HG03354 (cell line): ENCODE measurements at regions not wholly inside any gene's neighbourhood (a gene's known extent, or its start where the extent isn't known, plus 50 kb on each side); places are given as distances from the start of the nearest gene placed in this dataset.

Experiments used
- ATAC-seq: cut with Tn5 transposase; IDR thresholded peaks from one replicate; pipeline ENCODE4 v1.9.1; 2021; ENCODE audit warnings: mild to moderate bottlenecking; ENCODE audit not compliant: unreplicated experiment, poor library complexity, severe bottlenecking

DNA sequence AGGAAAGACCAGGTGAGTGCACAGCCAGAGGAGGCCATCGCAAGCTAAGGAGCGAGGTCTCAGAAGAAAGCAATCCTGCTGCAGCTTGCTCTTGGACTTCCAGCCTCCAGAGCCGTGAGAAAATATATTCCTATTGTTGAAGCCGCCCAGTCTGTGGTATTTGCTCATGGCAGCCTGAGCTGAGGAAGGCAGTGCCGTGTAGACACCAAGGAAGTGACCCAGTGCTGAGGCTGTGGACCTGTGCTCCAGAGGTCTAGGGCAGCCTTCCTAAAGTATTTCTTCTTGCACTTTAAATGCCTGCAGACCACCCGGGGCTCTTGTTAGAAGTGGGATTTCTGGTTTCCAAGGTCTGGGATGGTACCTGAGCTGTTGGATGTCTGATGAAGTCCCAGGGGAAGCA, 158.5 kb upstream of the KL start:
- ATAC-seq: no peak

DNA sequence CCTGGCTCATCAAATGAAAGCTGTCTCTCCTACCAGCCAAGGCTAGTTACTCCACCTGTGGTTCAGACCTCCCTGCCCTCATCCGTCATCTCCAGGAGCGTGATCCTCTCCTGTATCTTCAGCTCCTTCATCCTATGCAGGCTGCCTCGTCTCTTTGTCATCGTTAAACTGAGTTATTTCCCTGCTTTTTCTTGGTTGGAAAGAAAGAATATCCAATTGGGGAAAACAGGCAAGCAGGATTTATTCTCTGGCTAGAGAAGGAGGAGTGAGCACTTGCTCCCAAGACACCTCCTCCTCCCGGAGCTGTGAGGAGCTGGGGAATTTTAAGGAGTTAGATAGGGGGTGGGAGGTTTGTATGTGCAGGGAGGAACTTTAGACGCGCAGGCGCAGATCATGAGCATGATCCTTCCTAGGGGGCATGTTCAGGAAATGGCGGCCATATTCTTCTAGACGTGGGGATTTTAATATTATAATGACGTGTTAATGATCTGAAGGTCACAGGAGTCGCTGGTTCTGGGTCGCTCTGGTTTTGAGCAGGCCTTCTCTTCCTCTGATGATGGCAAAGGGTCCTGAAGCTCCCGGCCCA, 156.4 kb upstream of the KL start:
- ATAC-seq: no peak

DNA sequence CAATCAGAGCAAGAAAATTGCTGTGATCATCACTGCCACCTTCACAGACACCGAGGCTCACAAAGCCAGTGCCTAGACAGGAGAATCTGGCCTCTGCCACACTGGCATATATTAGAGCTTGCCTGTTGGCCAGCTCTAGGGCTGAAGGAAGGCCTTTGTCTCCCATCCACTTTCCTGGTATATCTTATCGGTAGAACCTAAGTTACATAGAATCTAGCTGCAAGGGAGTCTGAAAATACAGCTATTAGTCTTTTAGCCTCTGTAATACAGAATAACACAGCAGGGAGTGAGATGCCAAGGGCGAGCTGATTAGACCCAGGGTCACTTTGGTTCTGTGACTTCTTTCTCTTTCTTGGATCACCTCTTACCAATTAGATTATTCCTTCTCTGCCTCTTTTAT, 154.9 kb upstream of the KL start:
- ATAC-seq: no peak

DNA sequence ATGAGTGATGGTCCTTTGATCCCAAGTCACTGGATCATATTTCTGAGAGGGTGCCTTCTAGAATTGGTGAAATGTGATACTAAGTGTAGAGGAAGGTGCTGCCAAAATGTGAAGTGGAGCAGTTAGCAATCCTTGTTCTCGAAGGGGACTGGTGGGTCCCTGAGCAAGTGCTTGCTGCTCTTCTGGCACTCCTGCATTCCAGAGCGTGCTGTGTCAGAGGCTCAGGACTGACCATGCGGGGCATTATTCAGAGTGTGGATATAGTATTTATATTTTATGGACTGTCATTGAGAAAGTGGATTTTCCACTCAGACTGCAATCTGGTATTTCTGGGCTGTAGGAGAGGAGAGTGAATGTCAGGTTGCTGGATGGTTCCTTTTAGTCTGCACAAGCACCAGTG, 152.6 kb upstream of the KL start:
- no peak for ATAC-seq

DNA sequence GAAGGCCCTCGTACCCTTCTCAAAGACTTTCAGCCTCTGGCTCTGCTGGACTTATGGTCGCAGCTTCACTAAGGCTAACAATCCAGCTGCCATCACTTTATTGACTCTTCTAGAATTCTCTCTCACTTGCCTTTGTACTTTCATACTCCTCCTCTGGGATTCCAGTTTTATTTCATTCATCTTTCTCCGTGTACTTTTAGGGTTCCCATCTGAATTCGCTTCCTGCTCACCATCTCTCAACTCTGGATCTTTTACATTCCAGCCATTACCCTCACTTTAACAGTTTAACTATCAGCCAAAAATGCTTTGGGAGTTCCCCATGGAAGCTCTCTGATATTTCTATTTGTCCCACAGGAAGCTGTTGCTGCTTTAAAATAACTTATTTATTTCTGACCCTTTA, 149.3 kb upstream of the KL start:
- no peak for ATAC-seq

DNA sequence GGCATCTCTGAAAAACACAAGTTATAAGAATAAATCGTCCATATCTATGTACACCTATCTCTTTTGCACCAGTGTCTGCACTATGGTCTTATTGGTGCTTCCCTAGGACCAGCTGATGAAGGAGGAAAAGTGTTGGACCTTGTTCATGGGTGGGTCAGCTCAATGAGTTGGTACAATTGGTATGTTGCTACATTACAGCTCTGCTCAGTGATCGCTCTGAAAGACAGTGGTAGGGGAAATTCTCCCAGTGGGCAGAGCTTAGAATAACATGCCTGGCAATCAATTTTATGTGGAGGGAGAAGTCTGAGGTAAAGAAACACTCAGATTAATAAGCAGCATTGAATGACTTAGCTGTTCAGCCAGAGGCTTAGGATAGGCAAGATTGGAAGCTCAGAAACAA, 138.7 kb upstream of the KL start:
- no peak for ATAC-seq

DNA sequence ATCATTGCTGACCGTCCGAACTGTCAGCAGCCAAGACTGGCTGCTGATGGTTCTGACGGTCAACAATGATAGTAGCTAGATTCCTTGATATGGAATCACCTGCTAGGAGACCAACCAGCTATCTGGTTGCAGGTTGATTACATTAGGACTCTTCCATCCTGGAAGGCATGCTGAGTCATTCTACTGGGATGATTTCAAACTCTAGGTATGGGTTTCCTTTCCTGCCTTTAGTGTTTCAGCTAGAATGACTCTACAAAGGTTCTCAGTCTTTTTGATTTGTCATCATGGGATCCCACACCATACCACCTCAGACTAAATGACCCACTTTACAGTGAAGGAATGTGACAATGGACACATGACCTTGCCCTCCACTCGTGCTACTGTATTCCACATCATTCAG, 138.1 kb upstream of the KL start:
- ATAC-seq: no peak

DNA sequence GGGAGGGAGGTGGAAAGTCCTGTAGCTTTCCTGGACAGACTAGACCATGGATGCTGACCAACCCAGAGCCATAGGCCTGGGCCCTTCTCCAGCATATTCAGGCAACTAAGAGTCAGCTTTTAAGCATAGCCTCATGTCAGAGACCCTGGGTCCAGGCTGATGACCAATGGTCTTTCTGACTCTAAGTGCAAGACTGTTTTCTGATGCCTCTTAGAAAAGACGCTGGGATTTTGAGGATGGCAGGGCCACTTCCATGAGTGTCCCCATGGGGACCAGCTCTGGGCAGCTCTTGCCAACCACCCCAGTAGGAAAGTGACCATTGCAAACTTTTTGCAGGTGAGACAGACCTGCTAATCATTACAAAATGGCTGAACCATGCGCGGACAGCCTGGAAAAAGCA, 135.6 kb upstream of the KL start:
- no peak for ATAC-seq

DNA sequence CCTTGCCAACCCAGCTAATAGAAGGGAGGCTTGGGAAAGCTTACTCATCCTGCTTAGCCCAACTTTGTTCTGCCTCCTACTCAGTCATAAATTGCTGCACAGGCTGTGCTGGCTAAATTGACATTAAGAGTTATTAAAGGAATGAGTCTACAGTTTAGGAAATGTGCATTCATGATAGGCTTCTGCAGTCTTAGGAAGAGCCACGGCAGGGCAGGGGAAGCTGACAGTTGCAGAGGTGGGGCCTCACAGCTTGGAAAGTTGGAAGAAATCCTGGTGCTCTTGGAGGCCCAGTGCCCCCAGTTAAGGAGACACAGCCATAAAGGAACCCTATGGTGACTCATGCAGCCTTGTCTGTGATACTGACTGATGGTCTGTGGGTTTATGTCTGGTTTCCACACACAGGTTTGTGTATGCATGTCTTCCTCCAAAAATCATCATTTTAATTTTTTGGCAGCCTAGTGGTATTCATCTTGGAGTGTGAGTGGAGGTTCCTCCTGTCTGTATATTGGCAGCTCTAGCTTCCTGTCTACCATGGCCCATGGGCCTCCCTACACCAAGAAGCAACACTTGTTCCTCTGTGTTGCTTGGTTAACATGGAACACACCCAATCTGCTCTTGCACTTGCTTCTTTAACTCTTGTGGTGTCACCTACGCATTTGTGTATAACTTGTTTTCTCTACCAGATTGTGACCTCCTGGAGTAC, 135.0 kb upstream of the KL start:
- ATAC-seq: no peak

DNA sequence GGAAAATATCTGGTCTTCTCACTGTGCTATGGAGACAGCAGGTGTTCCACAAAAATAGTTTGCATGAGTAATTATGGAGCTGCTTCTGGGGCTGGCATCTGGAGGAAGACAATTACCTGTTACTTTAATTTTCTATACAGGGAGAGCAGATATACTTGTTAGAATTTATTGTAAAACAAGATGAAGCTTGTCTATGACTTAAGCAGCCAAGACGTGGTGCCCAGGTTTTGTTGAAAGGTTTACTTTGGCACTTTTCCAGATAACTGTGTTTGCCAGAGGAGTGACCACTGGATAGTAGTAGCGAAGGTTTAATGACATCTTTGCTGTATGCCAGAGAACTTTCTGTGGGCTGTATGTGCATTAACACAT, 134.5 kb upstream of the KL start:
- ATAC-seq: no peak

DNA sequence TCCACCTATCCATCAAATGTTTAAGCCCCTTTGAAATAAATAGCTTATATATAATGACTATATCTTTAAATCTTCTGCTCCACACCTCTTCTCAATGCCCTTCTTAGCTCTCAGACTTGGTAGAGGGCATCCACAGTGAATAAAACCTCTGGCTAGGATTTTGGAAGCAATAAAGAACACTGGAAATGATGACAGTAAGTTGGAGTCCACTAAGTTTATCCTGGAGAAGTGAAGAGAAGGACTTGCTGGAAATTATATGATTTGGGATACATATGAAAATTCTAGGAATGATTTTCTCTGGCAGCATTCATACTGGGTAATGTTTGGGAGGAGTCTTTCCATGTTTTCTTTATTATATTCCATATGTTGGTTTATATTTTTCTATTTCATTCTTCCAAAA, 133.5 kb upstream of the KL start:
- ATAC-seq: no peak

DNA sequence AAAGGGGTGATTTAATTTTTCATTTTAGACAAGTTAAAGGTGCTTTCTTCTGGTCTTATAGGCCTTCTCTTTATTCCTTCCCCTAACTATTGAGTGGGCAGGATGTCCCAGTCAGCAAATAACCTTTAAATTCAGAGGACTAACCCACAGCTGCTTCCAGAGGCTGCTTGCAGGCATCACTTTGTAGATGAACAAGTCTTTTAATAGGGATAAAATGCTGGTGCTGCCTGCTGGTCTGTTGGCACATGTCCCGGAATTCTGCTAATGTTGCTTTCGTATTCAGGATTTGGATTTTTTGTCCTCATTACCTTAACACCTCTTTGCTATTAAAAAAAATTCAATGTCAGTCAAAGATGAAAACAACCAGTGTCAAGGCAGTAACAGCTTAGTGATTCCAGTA, 132.7 kb upstream of the KL start:
- no peak for ATAC-seq

DNA sequence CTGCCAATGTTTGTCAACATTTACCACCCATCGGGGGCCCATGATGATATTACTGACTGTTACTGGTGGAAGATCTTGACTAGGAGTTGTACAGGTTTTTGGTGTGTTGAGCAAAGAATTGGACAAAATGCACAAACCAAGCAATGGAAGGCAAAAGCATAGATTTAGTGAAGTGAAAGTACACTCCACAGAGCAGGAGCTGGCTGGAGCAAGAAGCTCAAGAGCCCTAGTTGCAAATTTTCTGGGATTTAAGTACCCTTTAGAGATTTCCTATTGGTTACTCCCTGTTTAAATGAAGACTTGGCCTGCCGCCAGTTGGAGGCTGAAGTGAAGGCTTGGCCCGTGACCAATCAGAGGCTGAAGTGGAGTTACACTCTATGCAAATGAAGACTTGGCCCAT, 128.6 kb upstream of the KL start:
- no peak for ATAC-seq

DNA sequence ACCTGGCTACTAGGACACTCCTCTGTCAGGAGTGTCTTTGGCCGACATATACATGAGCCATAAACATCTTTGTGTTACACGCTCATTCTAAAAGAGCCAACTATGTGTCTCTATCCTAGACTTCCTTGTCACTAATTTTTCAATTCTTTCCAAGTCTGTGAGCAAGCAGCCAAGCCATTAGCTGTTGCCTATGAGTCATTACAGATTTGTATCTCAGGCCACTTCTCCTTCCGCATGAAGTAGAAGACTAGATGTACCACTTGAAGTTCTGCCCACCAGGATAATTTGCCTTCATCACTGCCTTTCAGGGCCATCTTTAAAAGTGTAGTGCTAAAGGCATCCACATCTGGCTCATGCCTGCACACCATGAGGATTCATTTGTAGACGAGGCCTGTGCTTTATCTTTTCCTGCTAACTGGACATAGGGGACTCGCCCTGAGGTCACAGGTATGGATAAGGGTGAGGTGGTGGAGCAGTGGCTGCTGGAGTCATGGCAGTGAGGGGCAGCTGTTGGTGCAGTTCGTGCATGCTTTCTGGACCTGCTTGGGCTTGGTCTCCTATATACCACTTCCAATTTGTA, 126.1 kb upstream of the KL start:
- no peak for ATAC-seq

DNA sequence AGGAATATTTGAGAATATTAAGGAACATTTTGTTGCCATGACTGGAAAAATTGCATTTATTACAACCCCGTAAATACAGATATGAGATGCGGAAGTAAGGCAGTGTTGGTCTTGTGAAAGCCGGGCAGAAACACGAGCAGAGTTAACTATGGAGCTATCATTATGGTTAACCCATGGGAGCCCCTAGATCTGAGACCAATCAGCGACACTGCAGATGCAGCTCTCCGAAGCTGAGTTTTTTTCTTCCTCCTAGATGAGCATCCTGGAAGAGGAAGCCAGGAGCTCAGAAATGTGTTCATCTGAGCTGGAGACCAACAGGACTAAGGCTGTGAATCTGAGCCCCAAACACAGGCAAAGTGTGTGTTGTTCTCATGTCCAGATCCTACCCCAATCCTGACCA, 123.0 kb upstream of the KL start:
- ATAC-seq: no peak

DNA sequence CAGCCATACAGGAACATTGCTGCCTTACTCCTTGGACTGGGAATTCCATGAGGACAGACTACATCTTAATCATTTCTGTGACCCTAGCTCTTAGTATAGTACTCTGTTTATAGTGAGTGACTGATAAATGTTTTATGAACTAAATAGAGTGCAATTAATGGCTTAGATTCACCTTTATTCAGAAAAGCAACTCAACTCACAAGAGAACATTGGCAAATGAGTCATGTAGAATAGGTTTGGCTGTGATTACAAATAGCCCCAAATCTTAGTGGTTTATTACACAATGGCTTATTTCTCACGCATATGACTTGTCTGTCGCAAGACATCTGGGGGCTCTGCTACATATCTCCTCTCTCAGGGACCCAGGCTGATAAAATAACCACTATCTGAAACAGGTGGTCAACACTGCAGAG, 121.6 kb upstream of the KL start:
- no peak for ATAC-seq

DNA sequence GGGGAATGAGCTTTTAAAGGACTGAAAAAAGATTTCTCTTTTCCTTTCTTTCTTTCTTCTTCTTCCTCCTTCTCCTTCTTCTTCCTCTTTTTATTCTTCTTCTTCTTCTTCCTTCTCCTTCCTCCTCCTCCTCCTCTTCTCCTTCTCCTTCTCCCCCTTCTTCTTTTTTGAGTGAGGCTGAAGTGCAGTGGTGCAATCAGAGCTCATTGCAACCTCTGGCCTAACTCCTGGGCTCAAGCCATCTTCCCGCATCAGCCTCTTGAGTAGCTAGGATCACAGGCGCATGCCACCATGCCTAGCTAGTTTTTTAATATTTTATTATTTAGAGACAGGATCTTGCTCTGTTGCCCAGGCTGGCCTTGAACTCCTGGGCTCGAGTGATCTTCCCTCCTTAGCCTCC, 120.9 kb upstream of the KL start:
- ATAC-seq: no peak

DNA sequence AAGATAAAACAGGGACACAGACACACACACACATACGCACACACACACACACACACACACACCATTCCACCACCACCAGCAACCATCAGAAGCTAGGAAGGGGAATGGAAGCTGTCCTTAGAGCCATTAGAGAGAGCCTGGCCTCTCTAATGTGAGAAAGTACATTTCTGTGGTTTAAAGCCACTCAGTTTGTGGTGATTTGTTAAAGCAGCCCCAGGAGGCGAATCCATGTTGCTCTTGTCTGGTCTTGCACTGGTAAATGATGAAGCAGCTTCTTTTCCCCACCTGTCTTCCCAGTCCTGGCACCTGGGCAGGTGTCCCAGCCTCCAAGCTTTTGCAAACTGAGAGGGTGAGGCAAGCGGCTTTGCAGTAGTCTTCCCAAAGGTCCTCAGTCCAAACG, 118.9 kb upstream of the KL start:
- no peak for ATAC-seq

DNA sequence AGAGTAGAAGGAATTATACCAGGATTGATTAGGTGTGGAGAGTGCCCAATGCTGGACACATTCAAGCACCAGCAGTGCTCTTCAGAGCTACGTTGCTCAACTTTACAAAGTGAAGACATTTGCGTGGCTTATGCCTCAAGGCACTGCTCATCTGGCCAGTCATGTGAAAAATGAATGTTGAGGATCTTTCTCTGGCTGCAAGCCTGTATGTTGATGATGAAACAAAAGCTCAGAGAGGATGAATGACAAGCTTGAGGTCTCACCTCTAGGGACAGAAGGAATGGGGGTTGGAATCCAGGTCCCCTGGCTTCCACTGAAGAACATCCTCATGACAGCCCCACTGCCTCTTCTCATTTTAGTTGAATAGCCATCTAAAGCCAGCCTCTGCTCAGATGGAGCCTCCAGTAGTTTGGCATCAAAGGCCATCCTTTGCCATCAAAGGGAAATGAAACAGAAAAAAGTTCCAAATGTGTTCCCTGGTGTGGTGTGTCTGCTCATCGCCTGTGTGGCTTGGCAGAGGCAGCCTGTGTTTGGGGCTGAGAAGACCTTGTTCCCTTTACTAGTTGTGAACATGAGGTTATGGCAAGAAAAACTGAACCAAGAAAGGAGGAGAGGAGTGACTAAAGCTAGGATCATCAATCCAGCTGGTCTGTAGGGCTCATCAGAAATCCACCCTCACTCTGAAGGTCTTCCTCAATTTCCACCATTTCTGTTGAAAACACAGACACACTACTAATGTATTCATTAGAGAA, 114.0 kb upstream of the KL start:
- ATAC-seq: no peak

DNA sequence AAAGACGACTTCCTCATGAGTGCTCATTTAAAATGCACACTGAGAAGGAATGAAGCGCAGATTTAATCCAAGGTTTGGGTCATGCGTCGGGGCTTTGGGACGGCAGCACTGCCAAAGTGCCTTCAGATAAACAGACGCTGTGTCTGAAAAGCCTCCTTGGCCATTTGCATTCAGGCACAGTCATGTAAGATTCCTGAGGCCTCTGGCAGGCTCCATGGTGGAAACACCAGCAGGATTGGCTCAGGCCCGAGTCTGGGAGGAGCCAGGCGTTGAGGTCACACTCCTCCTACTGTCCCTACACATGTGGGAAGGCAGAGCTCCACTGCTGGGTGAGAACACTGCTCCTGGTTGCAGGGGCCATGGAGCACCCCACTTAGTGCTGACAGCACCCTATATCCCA, 113.3 kb upstream of the KL start:
- no peak for ATAC-seq

DNA sequence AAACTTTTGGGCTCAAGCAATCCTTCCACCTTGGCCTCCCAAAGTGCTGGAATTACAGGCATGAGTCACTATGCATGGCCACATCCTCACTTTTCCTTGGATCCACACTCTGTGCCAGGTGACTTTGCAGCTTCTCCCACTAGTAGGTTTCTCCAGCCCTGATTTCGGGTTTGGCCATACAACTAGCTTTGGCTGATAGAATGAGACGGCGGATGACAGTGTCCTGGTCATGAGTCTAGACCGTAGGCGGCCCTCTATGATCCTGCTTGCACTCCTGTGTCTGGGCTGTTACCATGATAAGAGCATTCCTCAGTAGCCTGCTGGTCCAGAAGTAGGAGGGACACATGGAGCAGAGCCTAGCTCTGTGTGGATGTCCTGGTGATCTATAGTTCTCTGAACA, 112.5 kb upstream of the KL start:
- ATAC-seq: no peak
